ENCODE measurements at regions not wholly inside any gene's neighbourhood (a gene's known extent, or its start where the extent isn't known, plus 50 kb on each side); places are given as distances from the start of the nearest gene placed in this dataset.

- FAIRE-seq = no peak
These were observed 237.8 kb upstream of the DAPK1 start for GRCh38 chr9:87259543-87260518.

- FAIRE-seq = no peak
These were observed 234.4 kb upstream of the DAPK1 start for GRCh38 chr9:87263291-87263690.

GRCh38 chr9:87266697-87267096 lies 231.0 kb upstream of the DAPK1 start:
- FAIRE-seq = no peak

- no peak for FAIRE-seq
These were observed 230.2 kb upstream of the DAPK1 start for GRCh38 chr9:87267251-87268070.

- FAIRE-seq = no peak
These were observed 228.1 kb upstream of the DAPK1 start for GRCh38 chr9:87269296-87270176.

GRCh38 chr9:87270221-87270847 lies 227.3 kb upstream of the DAPK1 start:
- FAIRE-seq = no peak

- no peak for FAIRE-seq
These were observed 226.8 kb upstream of the DAPK1 start for GRCh38 chr9:87270848-87271234.

- FAIRE-seq = no peak
These were observed 225.8 kb upstream of the DAPK1 start for GRCh38 chr9:87271696-87272477.

GRCh38 chr9:87275047-87275725 lies 222.5 kb upstream of the DAPK1 start:
- FAIRE-seq = no peak

GRCh38 chr9:87276327-87276841 lies 221.3 kb upstream of the DAPK1 start:
- FAIRE-seq = no peak

- no peak for FAIRE-seq
These were observed 220.8 kb upstream of the DAPK1 start for GRCh38 chr9:87276851-87277261.

- no peak for FAIRE-seq
These were observed 220.3 kb upstream of the DAPK1 start for GRCh38 chr9:87277346-87277745.

- no peak for FAIRE-seq
These were observed 218.5 kb upstream of the DAPK1 start for GRCh38 chr9:87278971-87279733.

- no peak for FAIRE-seq
These were observed 217.2 kb upstream of the DAPK1 start for GRCh38 chr9:87280421-87280820.

GRCh38 chr9:87282538-87282937 lies 215.1 kb upstream of the DAPK1 start:
- FAIRE-seq = no peak

- no peak for FAIRE-seq
These were observed 214.1 kb upstream of the DAPK1 start for GRCh38 chr9:87283585-87283984.

- no peak for FAIRE-seq
These were observed 212.3 kb upstream of the DAPK1 start for GRCh38 chr9:87285183-87285850.

GRCh38 chr9:87286506-87286905 lies 211.2 kb upstream of the DAPK1 start:
- FAIRE-seq = no peak

Measured in islet of Langerhans (tissue), 1 donor.